Endodermal cell (in vitro differentiated cells): ENCODE measurements at regions not wholly inside any gene's neighbourhood (a gene's known extent, or its start where the extent isn't known, plus 50 kb on each side); places are given as distances from the start of the nearest gene placed in this dataset.

Source experiments
- DNase-seq: peaks from one replicate; pipeline ENCODE4 v3.0.0-alpha.2; 2017
- H3K27ac ChIP-seq: 2 replicates; pipeline ENCODE4 v1.5.1; 2013; ENCODE audit warnings: mild to moderate bottlenecking, low read depth, low read length, moderate library complexity
- H3K27me3 ChIP-seq: 2 replicates; pipeline ENCODE4 v1.6.1; 2013; ENCODE audit warnings: mild to moderate bottlenecking, low read length, moderate library complexity; ENCODE audit not compliant: insufficient read depth, control insufficient read depth, poor library complexity, severe bottlenecking
- H3K36me3 ChIP-seq: 2 replicates; pipeline ENCODE4 v1.7.0; 2013; ENCODE audit warnings: mild to moderate bottlenecking, low read length, moderate library complexity; ENCODE audit not compliant: control insufficient read depth, insufficient read depth
- H3K4me1 ChIP-seq: one replicate; pipeline ENCODE4 v1.7.0; 2013; ENCODE audit warnings: low read length; ENCODE audit not compliant: control insufficient read depth, insufficient read depth
- H3K4me3 ChIP-seq: 2 replicates; pipeline ENCODE4 v1.5.1; 2013; ENCODE audit warnings: mild to moderate bottlenecking, low read length, moderate library complexity
- H3K9ac ChIP-seq: 2 replicates; pipeline ENCODE4 v1.6.1; 2013; ENCODE audit warnings: mild to moderate bottlenecking, low read length, moderate library complexity; ENCODE audit not compliant: poor library complexity, severe bottlenecking; ENCODE audit errors: extremely low read depth
- H3K9me3 ChIP-seq: 2 replicates; pipeline ENCODE4 v1.6.1; 2013; ENCODE audit warnings: mild to moderate bottlenecking, low read length, moderate library complexity; ENCODE audit not compliant: control insufficient read depth
- H3K27ac Mint-ChIP-seq: 2 replicates; pipeline ENCODE4 v1.8.0; 2020; ENCODE audit warnings: mixed read lengths
- H3K27me3 Mint-ChIP-seq: 2 replicates; pipeline ENCODE4 v1.8.0; 2021; ENCODE audit warnings: mild to moderate bottlenecking, mixed read lengths; ENCODE audit not compliant: insufficient read depth
- H3K36me3 Mint-ChIP-seq: 2 replicates; pipeline ENCODE4 v1.8.0; 2020; ENCODE audit warnings: low read depth, mixed read lengths
- H3K4me1 Mint-ChIP-seq: 2 replicates; pipeline ENCODE4 v1.8.0; 2020; ENCODE audit warnings: mixed read lengths
- H3K4me3 Mint-ChIP-seq: 2 replicates; pipeline ENCODE4 v1.8.0; 2020; ENCODE audit warnings: mild to moderate bottlenecking, moderate library complexity, mixed read lengths
- H3K9me3 Mint-ChIP-seq: 2 replicates; pipeline ENCODE4 v1.8.0; 2020; ENCODE audit warnings: mild to moderate bottlenecking, mixed read lengths
- CTCF ChIP-seq: fragments of 200-600 bp; sonication (generic); conservative IDR thresholded peaks from 2 replicates; pipeline ENCODE4 v1.5.0; 2021; ENCODE audit warnings: antibody characterized with exemption, mild to moderate bottlenecking
- WGBS, 2 experiments: methylation state at CpG; one replicate each; pipeline versions ENCODE4 v1.1.5 to v1.1.7; 2013; ENCODE audit warnings: missing lambda C conversion rate in 2 of 2, mixed read lengths in 1 of 2; ENCODE audit not compliant: insufficient coverage in 1 of 2, insufficient read length in 1 of 2; 5-methylcytosine and 5-hydroxymethylcytosine counted together

GRCh38 chr20:52829111-52829510 is 143.0 kb upstream of the TSHZ2 start:
- Mint-ChIP-seq H3K4me3 (no peak overlapping the region), H3K4me1 (no peaks in the 10 kb centered on the region), H3K27me3 (peaks cover under 1% of the 10 kb centered on the region), H3K36me3 (peaks cover 2% of the 10 kb centered on the region), H3K9me3 (peaks cover 16% of the 10 kb centered on the region), H3K27ac (no peak overlapping the region)
- no peaks in the 10 kb centered on the region for H3K4me1 ChIP-seq
- TF ChIP-seq CTCF = no peak
- H3K9ac ChIP-seq = no peak overlapping the region
- no peak overlapping the region for H3K4me3 ChIP-seq
- H3K27me3 ChIP-seq = no peaks in the 10 kb centered on the region
- no peaks in the 10 kb centered on the region for H3K36me3 ChIP-seq
- H3K9me3 ChIP-seq = peaks cover 20% of the 10 kb centered on the region
- DNase-seq = no peak
- H3K27ac ChIP-seq = no peak overlapping the region

GRCh38 chr20:52828199-52828598 is 144.0 kb upstream of the TSHZ2 start:
- DNase-seq = no peak
- Histone ChIP-seq H3K27ac (no peak overlapping the region), H3K9me3 (peaks cover 20% of the 10 kb centered on the region), H3K4me3 (no peak overlapping the region), H3K36me3 (no peaks in the 10 kb centered on the region), H3K27me3 (no peaks in the 10 kb centered on the region), H3K4me1 (no peaks in the 10 kb centered on the region), H3K9ac (no peak overlapping the region)
- Mint-ChIP-seq H3K36me3 (peaks cover 2% of the 10 kb centered on the region), H3K4me1 (no peaks in the 10 kb centered on the region), H3K27me3 (no peaks in the 10 kb centered on the region), H3K4me3 (no peak overlapping the region), H3K27ac (no peak overlapping the region), H3K9me3 (peaks cover 16% of the 10 kb centered on the region)
- 100% methylated on average over 1 of the region's 1 CpG; no CpG with 5 or more reads in 1 of the 2 experiments for WGBS, 2 experiments
- TF ChIP-seq CTCF = no peak

GRCh38 chr20:52826722-52827121 is 145.4 kb upstream of the TSHZ2 start:
- Mint-ChIP-seq H3K4me1 (no peaks in the 10 kb centered on the region), H3K4me3 (no peak overlapping the region), H3K36me3 (peaks cover 2% of the 10 kb centered on the region), H3K27ac (no peak overlapping the region), H3K27me3 (peaks cover 3% of the 10 kb centered on the region), H3K9me3 (peaks cover 16% of the 10 kb centered on the region)
- H3K9me3 ChIP-seq = peaks cover 20% of the 10 kb centered on the region
- TF ChIP-seq CTCF = no peak
- no peaks in the 10 kb centered on the region for H3K4me1 ChIP-seq
- no peaks in the 10 kb centered on the region for H3K36me3 ChIP-seq
- DNase-seq = no peak
- no peaks in the 10 kb centered on the region for H3K27me3 ChIP-seq
- no peak overlapping the region for H3K9ac ChIP-seq
- 88% methylated on average over 1 of the region's 3 CpGs; no CpG with 5 or more reads in 1 of the 2 experiments for WGBS, 2 experiments
- H3K4me3 ChIP-seq = no peak overlapping the region
- H3K27ac ChIP-seq = no peak overlapping the region
